OCI-LY7 (cell line): ENCODE measurements at regions not wholly inside any gene's neighbourhood (a gene's known extent, or its start where the extent isn't known, plus 50 kb on each side); places are given as distances from the start of the nearest gene placed in this dataset.

ENCODE experiments used
- CTCF ChIP-seq: fragments of 200-600 bp; sonication (generic); conservative IDR thresholded peaks from 2 replicates; pipeline ENCODE4 v1.5.1; 2014; ENCODE audit warnings: mild to moderate bottlenecking, antibody characterized with exemption, low read length, moderate library complexity, mixed read lengths
- EZH2phosphoT487 ChIP-seq: fragments of 200-600 bp; sonication (generic); IDR thresholded peaks from 2 replicates; pipeline ENCODE4 v1.6.1; 2018; ENCODE audit warnings: low read depth, borderline replicate concordance, mild to moderate bottlenecking, mixed run types, antibody characterized with exemption, low read length, moderate library complexity, mixed read lengths

- TF ChIP-seq CTCF: no peak
- TF ChIP-seq EZH2phosphoT487: no peak
These were observed 1620.0 kb downstream of the SUCLG1 start for GRCh38 chr2:82839036-82839435.
